Tongue (tissue), 1 donor: ENCODE measurements at regions not wholly inside any gene's neighbourhood (a gene's known extent, or its start where the extent isn't known, plus 50 kb on each side); places are given as distances from the start of the nearest gene placed in this dataset.

Source experiments
- DNase-seq: peaks from one replicate; pipeline ENCODE4 v3.0.0-alpha.2; 2015

DNA sequence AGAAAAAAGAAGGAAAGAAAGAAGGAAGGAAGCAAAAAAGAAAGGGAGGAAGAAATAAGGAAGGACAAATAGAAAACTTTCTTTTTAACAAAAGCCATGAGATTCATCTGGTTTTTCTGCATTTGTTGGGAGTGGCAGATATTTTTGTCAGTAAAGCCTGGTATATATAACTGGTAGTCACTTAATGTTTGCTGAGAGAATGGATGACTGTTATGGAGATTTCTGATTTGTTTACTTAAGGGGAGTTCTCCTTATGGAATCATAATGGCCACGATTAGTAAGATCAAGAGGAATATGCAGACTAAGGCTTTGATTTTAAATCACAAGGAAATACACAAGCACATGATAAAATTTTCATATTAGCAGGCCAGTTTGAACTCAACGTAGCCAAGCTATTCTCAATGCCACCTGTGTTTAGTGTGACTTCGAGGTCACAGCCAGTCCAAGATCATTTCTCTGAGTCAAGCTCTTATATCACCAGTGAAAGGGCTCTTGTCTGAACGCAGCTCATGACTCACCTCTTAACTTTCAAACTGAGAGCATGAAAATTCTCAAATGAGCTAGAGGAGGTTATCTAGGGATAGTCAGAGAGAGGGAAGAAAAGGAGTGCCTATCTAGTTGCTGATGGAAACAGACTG, 445.1 kb upstream of the ZMIZ1 start:
- DNase-seq = peak; percentile 34

DNA sequence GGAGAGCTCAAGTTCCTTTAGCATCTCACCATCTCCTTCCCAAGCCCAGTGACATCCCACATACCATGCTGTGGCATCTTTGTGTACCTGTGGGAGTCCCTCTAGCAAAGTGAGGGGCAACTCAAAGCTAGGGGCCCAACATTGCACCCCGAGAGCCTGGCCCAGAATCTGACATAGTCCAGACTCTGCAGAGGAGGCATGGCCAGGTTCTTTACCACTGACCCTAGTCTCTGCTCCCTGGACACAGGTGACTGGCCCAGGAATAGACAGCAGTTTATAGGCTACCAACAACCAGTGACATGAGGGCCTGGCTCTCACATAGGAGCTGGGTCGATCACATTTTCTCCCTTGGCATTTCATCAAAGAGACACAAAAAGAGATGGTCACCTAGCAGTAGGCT, 444.0 kb upstream of the ZMIZ1 start:
- DNase-seq = no peak

DNA sequence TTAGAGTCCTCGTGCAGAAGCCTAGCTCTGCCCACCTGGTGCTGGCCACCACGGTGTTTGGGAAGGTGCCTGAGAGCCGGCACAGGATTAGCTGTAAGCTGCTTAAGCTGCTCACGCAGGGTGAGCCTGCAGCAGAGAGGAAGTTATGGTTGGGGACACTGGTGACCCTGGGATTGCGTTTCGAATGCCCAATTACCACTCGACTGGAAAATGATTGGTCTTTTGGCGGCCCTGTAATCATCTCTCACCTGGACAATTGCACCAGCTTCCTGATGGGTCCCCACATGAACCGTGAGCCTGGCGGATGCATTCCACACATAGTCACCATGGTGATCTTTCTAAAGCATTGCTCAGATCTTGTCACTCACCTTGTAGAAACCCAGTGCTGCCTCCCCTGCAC, 442.3 kb upstream of the ZMIZ1 start:
- no peak for DNase-seq

DNA sequence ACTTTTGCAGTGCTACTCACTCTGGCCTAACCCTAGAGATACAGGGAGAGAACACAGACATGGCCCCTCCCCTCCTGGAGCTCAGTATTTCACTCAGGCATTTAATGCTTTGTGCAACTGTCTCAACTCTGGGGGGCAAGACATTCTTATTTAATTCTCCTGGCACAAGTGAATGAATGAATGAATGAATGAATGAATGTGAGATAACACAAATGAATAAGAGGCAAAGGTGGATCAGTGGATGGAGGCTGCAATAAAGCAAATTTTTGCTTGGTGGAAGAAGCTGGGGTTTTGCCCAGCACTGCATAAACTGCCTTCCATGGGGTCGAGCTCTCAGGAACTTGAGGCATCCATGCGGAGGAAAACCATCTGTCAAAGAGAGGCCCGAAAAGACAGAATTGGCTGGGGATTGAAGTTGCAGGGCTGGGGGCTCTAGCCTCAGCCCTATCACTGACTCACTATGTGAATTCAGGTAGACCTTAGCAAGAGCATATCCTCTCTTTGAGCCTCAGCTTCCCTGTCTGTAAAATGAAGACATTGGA, 441.4 kb upstream of the ZMIZ1 start:
- DNase-seq = no peak

DNA sequence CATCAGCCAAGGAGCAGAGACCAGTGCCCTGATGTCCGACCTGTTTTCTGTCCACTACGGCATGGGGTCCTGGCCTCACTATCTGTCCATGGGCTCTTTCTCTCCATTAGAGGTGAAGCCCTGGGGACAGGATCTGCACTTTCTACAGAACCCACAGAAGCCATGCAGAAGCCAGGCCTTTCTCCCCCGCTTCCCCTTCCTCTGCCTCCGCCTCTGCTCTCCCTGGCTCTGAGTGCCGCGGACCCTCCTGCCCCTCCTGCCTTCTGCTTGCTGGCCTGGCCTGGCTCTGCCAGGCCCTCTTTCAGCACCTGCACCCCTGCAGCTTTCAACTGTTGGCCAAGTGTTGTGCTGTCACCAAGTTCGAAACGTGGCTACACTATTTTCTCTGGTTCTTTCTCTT, 439.8 kb upstream of the ZMIZ1 start:
- DNase-seq = no peak

DNA sequence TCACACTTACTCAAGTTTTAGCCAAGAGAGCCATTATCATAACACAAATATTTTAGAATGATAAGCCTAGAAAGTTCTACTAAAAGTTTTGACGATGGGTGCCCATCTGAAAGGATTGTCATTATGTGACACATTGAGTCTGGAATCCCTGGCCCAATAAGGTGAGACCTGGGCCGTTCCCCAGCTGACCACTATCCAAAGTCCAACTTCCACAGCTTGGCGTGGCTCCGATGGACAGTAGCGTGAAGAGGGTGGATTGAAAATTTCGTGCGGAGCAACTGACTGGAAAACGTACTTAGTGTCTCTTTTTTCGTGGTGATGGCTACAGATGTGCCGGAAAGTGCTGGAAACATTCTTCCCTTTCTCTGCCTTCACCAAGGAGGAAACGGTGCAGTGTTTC, 439.0 kb upstream of the ZMIZ1 start:
- DNase-seq = no peak

DNA sequence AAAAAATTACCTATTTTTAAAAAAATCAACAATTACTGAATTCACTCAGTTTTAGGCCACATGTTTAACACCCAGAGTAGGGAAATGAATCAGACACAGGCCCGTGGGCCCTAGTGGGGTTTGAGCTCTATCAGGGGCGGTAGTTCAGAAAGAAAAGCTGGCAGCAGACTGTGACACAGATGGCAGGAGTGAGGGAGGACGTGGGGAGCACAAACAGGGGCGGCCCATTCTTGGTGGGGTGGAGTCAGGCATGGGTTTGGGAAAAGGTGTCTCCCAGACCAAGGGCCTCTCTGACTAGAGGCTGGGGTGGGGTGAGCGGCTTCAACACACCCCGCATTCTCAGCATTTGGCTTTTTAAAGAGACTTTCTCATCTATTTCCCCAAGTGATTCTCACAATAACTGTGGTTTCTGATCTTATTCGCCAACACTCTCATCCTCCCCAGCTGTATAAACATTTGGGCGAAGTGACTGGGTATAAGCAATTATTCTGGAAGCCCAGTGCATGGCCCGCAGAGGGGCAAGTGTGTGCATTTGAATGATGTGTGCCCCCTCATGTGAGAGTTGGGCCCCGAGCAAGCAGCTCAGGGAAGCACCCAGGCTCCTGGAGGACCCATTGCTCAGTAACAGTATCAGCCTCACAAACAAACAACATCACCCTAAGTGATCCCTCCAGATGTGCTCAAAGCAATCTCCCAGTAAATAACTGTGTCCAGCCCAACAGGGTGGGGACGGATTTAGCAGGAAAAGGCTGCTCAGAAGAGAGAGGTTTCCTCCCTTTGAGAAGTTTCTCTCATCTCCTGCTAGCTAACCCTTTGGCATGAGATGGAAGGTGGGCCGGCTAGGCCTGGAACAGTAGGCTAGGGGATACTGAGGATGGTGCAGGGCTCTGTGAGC, 437.6 kb upstream of the ZMIZ1 start:
- DNase-seq = peak; percentile 47

DNA sequence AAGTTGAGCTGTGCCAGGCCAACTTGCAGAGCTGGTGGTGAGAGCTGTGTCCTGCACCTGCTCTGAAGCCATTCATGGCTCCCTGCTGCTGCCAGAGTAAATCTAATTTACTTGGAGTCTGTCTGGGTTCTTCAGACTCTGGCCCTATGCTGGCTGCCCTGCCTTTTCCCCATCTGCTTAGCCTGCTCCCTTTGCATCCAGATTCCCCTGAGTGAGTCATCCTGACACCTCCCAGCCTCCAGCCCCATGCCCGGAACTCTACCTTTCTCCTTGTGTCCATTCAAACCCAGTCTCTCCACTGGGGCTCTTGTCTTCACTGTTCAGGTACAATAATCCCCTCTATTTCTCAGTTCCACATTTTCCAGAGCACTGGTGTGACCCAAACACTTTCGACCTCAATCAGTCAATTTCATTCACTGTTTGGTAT, 434.4 kb upstream of the ZMIZ1 start:
- peak; percentile 17 for DNase-seq

DNA sequence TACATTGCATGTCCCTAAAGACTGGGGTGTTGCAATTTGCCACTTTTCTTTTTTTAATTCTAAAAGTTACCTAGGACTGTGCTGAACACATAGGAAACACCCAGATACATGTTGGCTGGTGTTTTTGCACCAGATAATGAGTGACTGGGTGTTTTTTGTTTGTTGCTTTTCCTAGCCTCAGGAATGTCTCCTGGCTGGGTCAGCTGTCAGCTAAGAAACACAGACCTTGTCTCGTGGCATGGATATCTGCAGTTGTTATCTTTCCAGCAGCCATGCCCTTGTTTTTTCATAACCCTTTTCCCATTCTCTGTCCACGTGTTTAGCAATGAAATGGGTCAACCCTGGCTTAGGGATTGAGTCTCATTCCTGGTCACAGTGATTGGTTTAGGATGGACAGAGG, 433.9 kb upstream of the ZMIZ1 start:
- no peak for DNase-seq

DNA sequence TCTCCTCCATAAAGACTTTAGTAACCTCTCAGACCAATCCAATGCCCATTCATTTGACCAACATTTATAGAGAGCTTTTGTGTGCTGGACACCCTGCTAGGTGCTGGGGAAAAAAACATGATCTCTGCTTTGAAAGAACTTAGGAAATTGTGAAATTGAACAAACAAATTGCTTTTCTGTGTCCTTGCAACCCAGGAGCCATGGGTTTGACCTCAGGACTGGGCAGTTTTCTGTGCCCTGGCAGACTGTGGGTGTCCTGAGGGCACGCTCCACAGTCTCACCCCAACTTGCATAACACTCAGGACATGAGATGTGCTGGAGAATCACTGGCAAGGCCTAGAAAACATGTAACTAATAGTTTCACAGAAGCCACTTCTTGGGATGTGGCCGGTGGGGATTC, 429.1 kb upstream of the ZMIZ1 start:
- DNase-seq = no peak

DNA sequence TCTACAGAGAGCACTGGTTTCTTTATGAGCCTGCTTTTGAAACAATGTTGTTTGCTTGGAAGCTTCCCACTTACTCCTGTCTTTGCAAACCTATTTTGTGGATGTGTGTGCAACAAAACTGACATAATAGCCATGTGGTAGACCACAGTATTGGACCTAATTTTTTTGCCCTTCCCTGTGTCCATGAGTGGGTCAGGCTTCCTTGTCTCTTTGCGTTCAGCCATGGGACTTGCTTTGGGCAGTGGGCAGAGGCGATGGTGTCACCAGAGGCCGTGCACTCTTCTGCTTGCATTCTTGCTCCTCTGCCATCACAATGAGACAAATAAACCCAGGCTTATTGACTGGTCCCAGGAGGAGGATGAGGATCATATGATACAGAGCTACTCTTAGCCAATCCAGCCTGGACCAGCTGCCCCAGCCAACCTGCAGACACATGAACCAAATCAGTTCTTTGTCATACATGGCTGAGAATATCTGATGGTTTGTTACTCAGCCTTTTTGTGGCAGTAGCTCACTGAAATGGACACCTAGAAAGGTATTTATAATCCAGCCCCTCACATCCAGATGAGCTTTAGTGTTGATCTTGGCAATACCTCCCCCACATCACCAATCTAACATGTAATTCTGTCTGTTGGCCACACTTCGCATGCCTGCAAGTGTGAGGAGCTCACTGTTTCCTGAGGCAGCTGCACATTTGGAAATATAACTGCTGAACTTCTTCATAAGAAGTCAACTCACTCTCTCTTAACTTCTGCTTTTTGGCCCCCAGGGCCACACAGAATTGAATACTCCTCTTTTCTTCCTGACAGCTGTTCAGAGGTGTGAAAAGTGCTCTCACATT, 427.8 kb upstream of the ZMIZ1 start:
- peak; percentile 58 for DNase-seq

DNA sequence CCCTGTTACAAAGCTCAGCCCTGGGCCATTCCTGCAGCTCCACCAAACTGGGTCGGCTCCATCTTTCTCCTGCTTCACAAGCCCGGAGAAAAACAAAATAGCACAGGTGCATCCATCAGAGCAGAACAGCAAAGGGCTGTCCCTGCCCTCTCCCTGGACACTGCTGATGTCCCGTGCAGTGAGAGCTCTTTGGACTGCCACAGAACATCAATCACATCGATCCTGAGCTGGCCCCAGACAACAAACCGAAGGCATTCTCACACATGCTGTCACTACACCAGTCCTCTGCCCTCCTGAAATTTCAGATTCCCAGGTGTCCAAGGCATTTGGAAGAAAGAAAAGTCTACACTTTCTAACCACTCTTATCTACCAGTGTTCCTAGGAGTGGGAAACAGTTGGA, 427.1 kb upstream of the ZMIZ1 start:
- DNase-seq = no peak

DNA sequence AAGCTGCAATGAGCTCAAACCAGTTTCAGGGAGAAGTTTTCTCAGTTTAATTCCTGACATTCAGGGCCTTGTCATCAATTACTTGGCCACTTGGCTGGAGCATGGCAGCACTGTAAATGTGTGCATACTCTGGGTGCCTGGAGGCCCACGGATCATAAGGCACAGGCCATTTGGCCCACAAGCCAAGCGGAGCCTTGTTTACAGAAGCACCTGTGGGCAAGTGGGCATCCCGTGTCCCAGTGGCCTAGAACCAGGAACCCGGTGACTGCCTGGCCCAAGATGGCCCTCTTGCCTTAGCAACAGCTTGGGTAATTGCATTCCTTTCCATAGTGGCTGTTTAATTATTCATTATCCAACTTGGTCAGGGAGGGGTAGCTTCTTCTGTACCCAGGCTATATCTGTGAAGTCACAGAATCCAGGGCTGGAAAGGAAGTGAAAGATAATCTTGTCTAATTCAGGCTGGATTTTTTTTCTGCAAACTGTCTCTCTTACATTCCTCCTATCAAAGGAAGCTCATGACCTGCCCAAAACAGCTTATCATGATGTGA, 426.4 kb upstream of the ZMIZ1 start:
- DNase-seq = no peak

DNA sequence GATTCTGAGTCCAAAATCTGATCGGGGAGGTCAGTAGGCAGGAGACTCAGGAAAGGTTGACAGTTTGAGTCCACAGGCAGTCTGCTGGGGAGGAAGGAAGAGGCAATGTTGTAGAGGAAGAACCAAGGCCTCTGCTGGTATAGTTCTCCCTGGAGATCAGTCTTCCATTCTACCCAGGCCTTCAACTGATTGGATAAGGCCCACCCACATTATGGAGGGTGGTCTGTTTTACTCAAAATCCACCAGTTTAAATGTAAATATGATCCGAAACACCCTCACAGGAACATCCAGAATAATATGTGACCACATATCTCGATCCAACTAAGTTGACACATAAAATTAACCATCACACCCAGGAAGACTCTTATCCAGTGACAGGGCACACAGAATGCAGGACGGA, 425.3 kb upstream of the ZMIZ1 start:
- DNase-seq = no peak

DNA sequence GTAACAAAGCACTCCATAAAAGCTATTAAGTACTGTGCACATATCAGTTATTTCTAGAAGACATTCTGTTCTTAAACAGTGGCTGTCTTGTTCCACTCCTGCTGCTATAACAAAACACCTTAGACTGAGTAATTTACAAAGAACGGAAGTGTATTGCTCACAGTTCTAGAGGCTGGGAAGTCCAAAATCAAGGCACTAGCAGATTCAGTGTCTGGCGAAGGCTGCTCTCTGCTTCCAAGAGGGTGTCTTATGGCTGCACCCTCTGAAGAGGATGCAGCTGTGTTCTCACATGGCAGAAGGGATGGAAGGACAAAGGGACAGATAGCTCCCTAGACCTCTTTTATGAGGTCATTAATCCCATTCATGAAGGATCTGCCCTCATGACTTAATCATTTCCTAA, 424.2 kb upstream of the ZMIZ1 start:
- DNase-seq = no peak

DNA sequence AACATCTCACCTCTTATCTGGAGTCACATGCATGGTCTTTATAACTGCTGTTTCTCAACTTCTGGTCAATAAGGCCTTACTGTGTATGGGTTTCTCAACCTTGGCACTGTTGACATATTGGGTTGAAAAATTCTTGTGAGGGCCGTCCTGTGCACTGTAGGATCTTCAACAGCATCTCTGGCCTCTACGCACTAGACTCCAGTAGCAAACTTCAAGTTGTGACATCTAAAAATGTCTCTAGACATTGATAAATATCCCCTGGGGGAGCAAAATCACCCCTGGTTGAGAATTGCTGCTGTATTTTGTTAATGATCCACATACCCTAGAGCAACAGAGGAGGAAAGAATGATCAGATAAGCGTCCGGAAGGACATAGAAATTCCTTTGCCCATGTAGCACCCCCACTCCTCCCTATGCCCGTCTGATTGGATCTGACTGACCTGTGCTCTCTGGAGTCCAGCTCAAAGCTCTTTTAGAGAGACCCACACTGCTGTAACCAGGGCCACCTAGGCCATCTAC, 423.5 kb upstream of the ZMIZ1 start:
- DNase-seq = no peak

DNA sequence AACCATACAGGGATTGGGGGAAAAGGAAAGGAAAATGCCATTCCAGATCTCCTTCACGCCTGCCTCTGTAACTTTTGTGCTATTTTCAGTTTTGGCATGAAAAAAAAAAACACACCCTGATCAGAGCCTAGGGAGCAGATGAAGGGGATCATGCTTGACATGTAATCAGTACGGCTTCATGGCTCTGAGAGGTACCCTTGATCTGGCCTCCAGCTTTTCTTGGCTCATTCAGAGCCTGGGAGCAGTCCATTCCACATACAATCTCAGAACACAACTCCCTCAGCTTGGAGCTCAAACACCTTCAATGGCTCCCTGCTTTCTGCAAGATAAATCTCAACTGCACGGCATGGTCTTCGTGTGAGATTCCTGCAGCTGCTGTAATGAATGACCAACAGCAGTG, 422.8 kb upstream of the ZMIZ1 start:
- no peak for DNase-seq

DNA sequence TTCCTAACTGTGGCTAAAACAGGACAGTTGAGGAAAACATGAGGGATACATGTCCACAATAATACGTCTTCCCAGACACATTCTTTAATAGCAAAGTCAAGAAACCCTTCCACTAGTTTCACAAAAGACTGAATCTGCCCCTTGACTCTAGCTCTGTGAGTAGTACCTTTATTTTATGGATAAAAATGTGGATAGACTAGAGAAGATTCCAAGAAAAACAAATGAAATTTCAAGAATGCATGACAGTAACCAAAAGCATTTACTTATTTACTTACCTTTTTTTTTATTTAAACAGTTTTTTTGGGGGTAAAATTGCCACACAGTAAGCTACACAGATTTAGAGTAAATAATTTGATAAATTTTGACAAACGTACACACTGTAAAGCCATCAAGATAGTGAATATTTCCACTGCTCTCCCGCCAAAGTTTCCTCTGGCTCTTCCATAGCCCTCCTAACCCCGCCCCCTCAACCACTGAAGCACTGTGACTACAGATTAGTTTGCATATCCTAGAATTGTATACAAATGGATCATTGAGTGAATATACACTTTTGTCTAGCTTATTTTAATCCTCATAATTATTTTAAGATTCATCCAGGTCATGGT, 420.4 kb upstream of the ZMIZ1 start:
- no peak for DNase-seq

DNA sequence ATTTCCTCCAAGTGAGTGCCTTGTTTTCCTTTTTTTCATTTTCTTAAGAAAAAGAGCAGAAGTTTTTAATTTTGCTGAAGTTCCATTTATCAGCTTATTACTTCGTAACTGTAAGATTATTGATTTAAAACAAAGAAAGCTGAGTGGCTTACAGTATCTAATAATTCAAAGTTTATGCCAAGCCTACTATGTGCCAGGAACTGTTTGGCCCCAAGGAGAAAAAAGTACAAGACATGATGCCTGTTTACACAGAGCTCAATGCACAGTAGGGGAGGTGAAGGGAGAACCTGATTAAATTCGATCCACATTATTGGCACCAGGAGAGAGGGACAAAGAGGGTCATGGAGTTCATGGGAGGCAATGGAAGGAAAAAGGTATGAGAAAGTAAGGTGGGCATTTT, 419.3 kb upstream of the ZMIZ1 start:
- DNase-seq = no peak

DNA sequence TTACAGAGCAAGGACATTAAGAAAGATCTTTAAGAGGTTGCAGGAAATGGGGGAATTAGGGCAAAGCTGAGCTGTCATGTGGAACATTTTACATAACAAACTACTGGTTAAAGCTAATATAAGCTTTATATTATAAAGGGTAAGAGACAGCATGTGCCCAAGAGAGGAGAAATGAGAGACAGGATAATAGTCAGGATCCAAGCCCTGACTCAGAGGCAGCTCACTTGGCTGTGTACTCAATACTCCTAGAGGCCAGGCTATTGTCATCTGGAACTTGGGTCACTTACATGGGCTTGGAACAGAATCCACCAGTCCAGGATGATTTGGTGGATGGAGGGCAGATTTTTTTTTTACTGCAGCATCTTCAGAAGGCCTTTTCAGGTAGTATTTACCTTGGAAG, 418.6 kb upstream of the ZMIZ1 start:
- no peak for DNase-seq

DNA sequence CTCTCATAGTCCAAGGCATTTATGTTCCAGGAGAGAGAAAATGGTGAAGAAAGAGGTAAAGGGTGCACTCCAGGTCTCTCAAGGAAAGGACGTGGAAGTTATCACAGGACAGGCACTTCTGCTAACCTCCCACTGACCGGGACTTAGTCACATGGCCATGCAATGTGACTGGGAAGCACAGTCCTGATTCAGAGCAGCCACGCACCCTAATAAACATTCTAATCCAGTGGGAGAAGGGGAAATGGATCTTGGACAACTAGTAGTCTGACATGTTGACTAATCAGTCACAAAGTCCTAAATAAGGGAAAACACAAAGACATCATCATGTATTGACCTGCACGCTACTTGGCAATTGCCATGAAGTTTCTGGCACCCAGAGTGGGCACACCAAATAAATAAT, 417.5 kb upstream of the ZMIZ1 start:
- DNase-seq = no peak

DNA sequence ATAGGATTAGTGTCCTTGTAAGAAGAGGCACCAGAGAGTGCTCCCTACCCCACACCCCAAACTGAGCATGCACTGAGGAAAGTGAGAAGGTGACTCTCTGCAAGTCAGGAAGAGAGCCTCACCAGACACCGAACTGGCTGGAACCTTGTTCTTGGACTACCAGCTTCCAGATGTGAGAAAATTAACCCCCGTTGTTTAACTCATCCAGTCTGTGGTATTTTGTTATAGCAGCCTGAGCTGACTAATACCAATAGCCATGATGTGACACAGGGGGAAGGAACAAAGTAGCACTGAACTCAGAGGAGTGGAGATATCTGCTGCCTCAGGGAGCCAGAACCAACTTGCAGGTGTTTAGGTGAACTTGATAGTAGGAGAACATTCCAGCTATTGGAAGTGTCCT, 415.2 kb upstream of the ZMIZ1 start:
- DNase-seq = no peak
